SIG-M5 treated with dmso at 0.1 percent for 504 hours (cell line): ENCODE measurements at regions not wholly inside any gene's neighbourhood (a gene's known extent, or its start where the extent isn't known, plus 50 kb on each side); places are given as distances from the start of the nearest gene placed in this dataset.

Experiments
- DNase-seq: peaks from one replicate; lab custom pipeline; 2025; ENCODE audit not compliant: unreplicated experiment; lab: John Stamatoyannopoulos, UW

GRCh38 chr11:80900265-80900664 is 1459.4 kb upstream of the TENM4 start:
- no peak for DNase-seq

- DNase-seq, result peak; percentile 2
These were observed 1458.6 kb upstream of the TENM4 start for GRCh38 chr11:80899381-80899780.

GRCh38 chr11:80898910-80899309 is 1458.1 kb upstream of the TENM4 start:
- DNase-seq, result no peak

GRCh38 chr11:80886684-80887083 is 1445.9 kb upstream of the TENM4 start:
- no peak for DNase-seq

GRCh38 chr11:80873310-80873999 is 1432.6 kb upstream of the TENM4 start:
- DNase-seq, result peak; percentile 7

- DNase-seq, result no peak
These were observed 1431.4 kb upstream of the TENM4 start for GRCh38 chr11:80872116-80872728.

- DNase-seq, result no peak
These were observed 1428.0 kb upstream of the TENM4 start for GRCh38 chr11:80868831-80869230.

- no peak for DNase-seq
These were observed 1421.2 kb upstream of the TENM4 start for GRCh38 chr11:80862011-80862410.

- no peak for DNase-seq
These were observed 1420.4 kb upstream of the TENM4 start for GRCh38 chr11:80861193-80861592.

GRCh38 chr11:80860632-80861031 is 1419.8 kb upstream of the TENM4 start:
- no peak for DNase-seq

GRCh38 chr11:80856066-80856465 is 1415.2 kb upstream of the TENM4 start:
- DNase-seq, result no peak

GRCh38 chr11:80855426-80855825 is 1414.6 kb upstream of the TENM4 start:
- no peak for DNase-seq

- no peak for DNase-seq
These were observed 1408.4 kb upstream of the TENM4 start for GRCh38 chr11:80849253-80849652.

GRCh38 chr11:80846979-80847378 is 1406.1 kb upstream of the TENM4 start:
- no peak for DNase-seq

- DNase-seq, result no peak
These were observed 1405.6 kb upstream of the TENM4 start for GRCh38 chr11:80846442-80846841.

GRCh38 chr11:80844110-80844819 is 1403.4 kb upstream of the TENM4 start:
- no peak for DNase-seq

- no peak for DNase-seq
These were observed 1402.6 kb upstream of the TENM4 start for GRCh38 chr11:80843266-80843974.

- no peak for DNase-seq
These were observed 1401.4 kb upstream of the TENM4 start for GRCh38 chr11:80842246-80842645.

GRCh38 chr11:80841675-80842074 is 1400.8 kb upstream of the TENM4 start:
- DNase-seq, result no peak

GRCh38 chr11:80838153-80838552 is 1397.3 kb upstream of the TENM4 start:
- no peak for DNase-seq

- DNase-seq, result no peak
These were observed 1396.2 kb upstream of the TENM4 start for GRCh38 chr11:80837051-80837450.

- no peak for DNase-seq
These were observed 1390.5 kb upstream of the TENM4 start for GRCh38 chr11:80831374-80831773.
